ENCODE measurements at regions not wholly inside any gene's neighbourhood (a gene's known extent, or its start where the extent isn't known, plus 50 kb on each side); places are given as distances from the start of the nearest gene placed in this dataset.
A peak's percentile ranks its signal among the peaks of the same experiment; 100 is the strongest.

DNA sequence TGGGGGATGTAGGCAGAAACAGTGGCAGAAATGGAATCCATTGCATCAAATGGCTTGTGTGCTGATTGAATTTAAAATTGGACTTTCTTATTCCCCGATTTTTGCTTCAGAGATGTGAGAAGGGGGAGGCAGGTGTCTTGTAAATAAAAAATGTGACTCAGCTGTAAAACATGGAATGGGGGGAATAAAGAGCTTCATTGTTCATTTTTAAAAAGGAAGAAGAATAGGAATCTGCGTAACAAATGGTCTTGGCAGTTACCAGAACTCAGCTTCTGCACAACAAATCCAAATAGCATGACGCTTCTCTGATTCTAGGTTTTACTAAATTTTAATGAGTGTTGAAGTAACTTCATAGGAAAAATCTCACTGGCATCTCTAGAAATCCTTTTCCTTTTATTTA, 323.9 kb upstream of the GBE1 start:
- H3K27me3 ChIP-seq (ENCODE audit: low read length) = no peaks in the 10 kb centered on the region
- POLR2A ChIA-PET (ENCODE audit: unreplicated experiment) = interaction anchor here (0.7 kb wide), 2 partner anchors 72 to 855 kb away, joined by 3 to 4 read pairs; no protein-coding TSS in a partner anchor
- peak; percentile 74 for ATAC-seq
- H4K20me1 ChIP-seq (ENCODE audit: low read length) = no peaks in the 10 kb centered on the region
- peaks cover 73% of the 10 kb centered on the region for H3K4me1 ChIP-seq (ENCODE audit: insufficient read depth, low read length)
- intact Hi-C loops (cut with micrococcal nuclease) = loop anchor here (1.0 to 10.0 kb wide), 5 partner anchors 33 to 389 kb away; no protein-coding TSS in a partner anchor
- CTCF ChIA-PET = interaction anchor here (0.6 kb wide), 1 partner anchor 73 kb away, joined by 3 read pairs; no protein-coding TSS in a partner anchor
- no peaks in the 10 kb centered on the region for H3K9me2 ChIP-seq (replicated peaks; ENCODE audit: low read length)
- H3F3A ChIP-seq (ENCODE audit: low read length, unreplicated experiment) = no peaks in the 10 kb centered on the region
- peak overlapping the region; percentile 60 for H3K4me3 ChIP-seq (ENCODE audit: low read length)
- H3K79me2 ChIP-seq (ENCODE audit: low read length) = no peaks in the 10 kb centered on the region
- H3K4me2 ChIP-seq (ENCODE audit: low read length) = peak overlapping the region; percentile 89
- peak; percentile 80 for DNase-seq
- TF ChIP-seq, protein P1, sequence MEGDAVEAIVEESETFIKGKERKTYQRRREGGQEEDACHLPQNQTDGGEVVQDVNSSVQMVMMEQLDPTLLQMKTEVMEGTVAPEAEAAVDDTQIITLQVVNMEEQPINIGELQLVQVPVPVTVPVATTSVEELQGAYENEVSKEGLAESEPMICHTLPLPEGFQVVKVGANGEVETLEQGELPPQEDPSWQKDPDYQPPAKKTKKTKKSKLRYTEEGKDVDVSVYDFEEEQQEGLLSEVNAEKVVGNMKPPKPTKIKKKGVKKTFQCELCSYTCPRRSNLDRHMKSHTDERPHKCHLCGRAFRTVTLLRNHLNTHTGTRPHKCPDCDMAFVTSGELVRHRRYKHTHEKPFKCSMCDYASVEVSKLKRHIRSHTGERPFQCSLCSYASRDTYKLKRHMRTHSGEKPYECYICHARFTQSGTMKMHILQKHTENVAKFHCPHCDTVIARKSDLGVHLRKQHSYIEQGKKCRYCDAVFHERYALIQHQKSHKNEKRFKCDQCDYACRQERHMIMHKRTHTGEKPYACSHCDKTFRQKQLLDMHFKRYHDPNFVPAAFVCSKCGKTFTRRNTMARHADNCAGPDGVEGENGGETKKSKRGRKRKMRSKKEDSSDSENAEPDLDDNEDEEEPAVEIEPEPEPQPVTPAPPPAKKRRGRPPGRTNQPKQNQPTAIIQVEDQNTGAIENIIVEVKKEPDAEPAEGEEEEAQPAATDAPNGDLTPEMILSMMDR (conservative IDR thresholded peaks at IDR 0.05; ENCODE audit: low read depth, low read length) = no peak
- TF ChIP-seq EZH2phosphoT487 (IDR thresholded peaks at IDR 0.05; ENCODE audit: borderline replicate concordance, low read length) (no peak), EZH2 (IDR thresholded peaks at IDR 0.05; ENCODE audit: low read length, unreplicated experiment) (no peak)
- peak overlapping the region; percentile 80 for H3K27ac ChIP-seq (ENCODE audit: low read length)
- peak overlapping the region; percentile 78 for H2AFZ ChIP-seq (ENCODE audit: low read length)
- H3K9me3 ChIP-seq (ENCODE audit: low read length) = no peaks in the 10 kb centered on the region
- no peaks in the 10 kb centered on the region for H3K36me3 ChIP-seq (ENCODE audit: low read depth, low read length)
- no TSS peak for BruUV-seq (replicated peaks)
- H3K9ac ChIP-seq (ENCODE audit: low read length) = peak overlapping the region; percentile 53

DNA sequence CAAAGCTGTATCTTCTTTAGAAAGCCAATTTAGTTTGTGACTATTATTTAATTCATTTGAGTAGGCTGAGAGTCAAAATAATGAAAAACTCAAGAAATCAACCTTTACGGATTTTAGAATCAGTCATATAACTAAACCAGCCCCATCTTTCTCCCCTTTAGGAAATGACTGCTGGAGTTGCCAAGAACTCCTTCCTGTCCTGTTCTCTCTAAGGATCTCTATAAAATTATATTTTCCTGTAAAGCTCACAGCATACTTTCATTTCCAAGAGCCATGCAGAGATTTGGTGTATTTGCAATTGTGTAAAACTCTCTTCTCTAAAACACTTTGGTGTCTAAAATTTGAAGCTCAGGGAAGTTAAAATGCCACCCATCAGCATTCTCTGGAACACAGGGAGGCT, 323.4 kb upstream of the GBE1 start:
- CTCF ChIA-PET = interaction anchor here (0.6 kb wide), 1 partner anchor 72 kb away, joined by 3 read pairs; no protein-coding TSS in a partner anchor
- H3K4me1 ChIP-seq (ENCODE audit: insufficient read depth, low read length) = peaks cover 79% of the 10 kb centered on the region
- H3K36me3 ChIP-seq (ENCODE audit: low read depth, low read length) = no peaks in the 10 kb centered on the region
- no peaks in the 10 kb centered on the region for H3K9me3 ChIP-seq (ENCODE audit: low read length)
- intact Hi-C loops (cut with micrococcal nuclease) = loop anchor here (1.0 to 10.0 kb wide), 5 partner anchors 33 to 390 kb away; no protein-coding TSS in a partner anchor
- H3K27me3 ChIP-seq (ENCODE audit: low read length) = no peaks in the 10 kb centered on the region
- H3K9me2 ChIP-seq (replicated peaks; ENCODE audit: low read length) = no peaks in the 10 kb centered on the region
- no peaks in the 10 kb centered on the region for H3F3A ChIP-seq (ENCODE audit: low read length, unreplicated experiment)
- peak overlapping the region; percentile 80 for H3K27ac ChIP-seq (ENCODE audit: low read length)
- ATAC-seq (peak; percentile 57), DNase-seq (peak; percentile 26)
- no TSS peak for BruUV-seq (replicated peaks)
- H3K4me2 ChIP-seq (ENCODE audit: low read length) = peak overlapping the region; percentile 89
- peak overlapping the region; percentile 53 for H3K9ac ChIP-seq (ENCODE audit: low read length)
- no peaks in the 10 kb centered on the region for H3K79me2 ChIP-seq (ENCODE audit: low read length)
- peak overlapping the region; percentile 60 for H3K4me3 ChIP-seq (ENCODE audit: low read length)
- H4K20me1 ChIP-seq (ENCODE audit: low read length) = no peaks in the 10 kb centered on the region
- H2AFZ ChIP-seq (ENCODE audit: low read length) = peak overlapping the region; percentile 78
- POLR2A ChIA-PET (ENCODE audit: unreplicated experiment) = interaction anchor here (0.7 kb wide), 2 partner anchors 73 to 856 kb away, joined by 3 to 4 read pairs; no protein-coding TSS in a partner anchor
- TF ChIP-seq EZH2 (IDR thresholded peaks at IDR 0.05; ENCODE audit: low read length, unreplicated experiment) = no peak
- no peak for TF ChIP-seq EZH2phosphoT487 (IDR thresholded peaks at IDR 0.05; ENCODE audit: borderline replicate concordance, low read length)
- TF ChIP-seq, protein P1 (conservative IDR thresholded peaks at IDR 0.05; ENCODE audit: low read depth, low read length) = no peak

DNA sequence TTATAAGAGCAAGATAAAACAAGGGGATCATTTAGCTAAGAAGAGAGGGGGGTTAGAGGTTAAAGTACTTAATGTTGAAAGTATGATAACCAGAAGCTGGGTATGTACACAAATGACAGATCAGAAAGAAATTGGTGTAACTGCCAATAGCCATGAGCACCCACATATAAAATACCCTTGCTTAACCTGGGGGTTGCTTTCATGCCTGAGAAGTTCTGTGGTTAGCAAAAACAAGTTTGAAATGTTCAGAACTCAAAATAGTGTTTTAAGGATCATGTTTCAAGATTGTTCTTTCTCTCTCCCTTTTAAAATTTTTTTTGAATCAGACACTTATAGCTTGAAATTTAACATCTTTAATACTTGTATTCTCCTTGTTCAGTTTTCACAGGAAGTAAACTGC, 321.4 kb upstream of the GBE1 start:
- DNase-seq (peak; percentile 35), ATAC-seq (no peak)
- intact Hi-C loops (cut with micrococcal nuclease) = loop anchor here (10.0 kb wide), 1 partner anchor 392 kb away; no protein-coding TSS in a partner anchor
- Histone ChIP-seq H3K4me3 (ENCODE audit: low read length) (no peak overlapping the region), H3K9me2 (replicated peaks; ENCODE audit: low read length) (no peaks in the 10 kb centered on the region), H3F3A (ENCODE audit: low read length, unreplicated experiment) (no peaks in the 10 kb centered on the region), H3K36me3 (ENCODE audit: low read depth, low read length) (no peaks in the 10 kb centered on the region), H3K4me2 (ENCODE audit: low read length) (peak overlapping the region; percentile 41; the same call in 1 of the 2 replicates), H3K27ac (ENCODE audit: low read length) (no peak overlapping the region), H3K79me2 (ENCODE audit: low read length) (no peaks in the 10 kb centered on the region), H2AFZ (ENCODE audit: low read length) (no peak overlapping the region), H3K27me3 (ENCODE audit: low read length) (no peaks in the 10 kb centered on the region), H3K4me1 (ENCODE audit: insufficient read depth, low read length) (peaks cover 71% of the 10 kb centered on the region), H3K9me3 (ENCODE audit: low read length) (no peaks in the 10 kb centered on the region), H3K9ac (ENCODE audit: low read length) (no peak overlapping the region), H4K20me1 (ENCODE audit: low read length) (no peaks in the 10 kb centered on the region)
- no TSS peak for BruUV-seq (replicated peaks)
- ChIA-PET POLR2A (ENCODE audit: unreplicated experiment) (no interaction called here), CTCF (no interaction called here)
- TF ChIP-seq, protein P1 (conservative IDR thresholded peaks at IDR 0.05; ENCODE audit: low read depth, low read length) = no peak
- TF ChIP-seq EZH2 (IDR thresholded peaks at IDR 0.05; ENCODE audit: low read length, unreplicated experiment) (no peak), EZH2phosphoT487 (IDR thresholded peaks at IDR 0.05; ENCODE audit: borderline replicate concordance, low read length) (no peak)

Data from PC-3 (cell line).